Coronary artery (tissue), 2 donors: ENCODE measurements at regions not wholly inside any gene's neighbourhood (a gene's known extent, or its start where the extent isn't known, plus 50 kb on each side); places are given as distances from the start of the nearest gene placed in this dataset.

Experiments
- DNase-seq: peaks from one replicate; pipeline ENCODE4 v3.0.0-alpha.2; 2017; ENCODE audit warnings: low spot score
- H3K27ac ChIP-seq, 2 donors: fragments of 200-600 bp; sonication (generic); one replicate each; pipeline ENCODE4 v1.5.1; 2016 to 2019
- H3K4me3 ChIP-seq: fragments of 200-600 bp; sonication (generic); 2 replicates; pipeline ENCODE4 v1.5.1; 2016; ENCODE audit warnings: mild to moderate bottlenecking, moderate library complexity
- TF ChIP-seq, protein P1 (sequence below): fragments of 200-600 bp; sonication (generic); IDR thresholded peaks from one replicate; pipeline ENCODE4 v1.5.1; 2019; ENCODE audit warnings: antibody characterized with exemption

DNA sequence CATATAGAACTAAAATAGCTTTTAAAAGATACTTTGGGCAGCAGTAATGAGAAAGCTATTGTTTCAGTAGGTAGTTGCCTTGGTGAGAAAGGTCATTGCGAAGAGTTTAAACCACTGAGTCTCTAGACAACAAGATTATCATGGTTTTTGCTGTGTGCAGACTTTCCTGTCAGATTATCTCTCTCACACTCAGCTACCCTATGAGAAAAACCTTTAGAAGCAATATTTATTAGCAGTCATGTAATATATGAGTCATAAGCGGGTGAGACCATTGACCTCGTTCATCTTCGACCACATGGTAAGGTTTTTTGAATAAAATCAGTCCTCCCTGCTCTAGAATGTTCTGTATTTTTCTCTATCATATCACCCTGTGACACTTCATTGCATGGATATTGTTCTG, 59.9 kb downstream of the GPR65 start:
- H3K4me3 ChIP-seq = no peak overlapping the region
- H3K27ac ChIP-seq = no peak overlapping the region
- DNase-seq = no peak
- TF ChIP-seq, protein P1, sequence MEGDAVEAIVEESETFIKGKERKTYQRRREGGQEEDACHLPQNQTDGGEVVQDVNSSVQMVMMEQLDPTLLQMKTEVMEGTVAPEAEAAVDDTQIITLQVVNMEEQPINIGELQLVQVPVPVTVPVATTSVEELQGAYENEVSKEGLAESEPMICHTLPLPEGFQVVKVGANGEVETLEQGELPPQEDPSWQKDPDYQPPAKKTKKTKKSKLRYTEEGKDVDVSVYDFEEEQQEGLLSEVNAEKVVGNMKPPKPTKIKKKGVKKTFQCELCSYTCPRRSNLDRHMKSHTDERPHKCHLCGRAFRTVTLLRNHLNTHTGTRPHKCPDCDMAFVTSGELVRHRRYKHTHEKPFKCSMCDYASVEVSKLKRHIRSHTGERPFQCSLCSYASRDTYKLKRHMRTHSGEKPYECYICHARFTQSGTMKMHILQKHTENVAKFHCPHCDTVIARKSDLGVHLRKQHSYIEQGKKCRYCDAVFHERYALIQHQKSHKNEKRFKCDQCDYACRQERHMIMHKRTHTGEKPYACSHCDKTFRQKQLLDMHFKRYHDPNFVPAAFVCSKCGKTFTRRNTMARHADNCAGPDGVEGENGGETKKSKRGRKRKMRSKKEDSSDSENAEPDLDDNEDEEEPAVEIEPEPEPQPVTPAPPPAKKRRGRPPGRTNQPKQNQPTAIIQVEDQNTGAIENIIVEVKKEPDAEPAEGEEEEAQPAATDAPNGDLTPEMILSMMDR = no peak

DNA sequence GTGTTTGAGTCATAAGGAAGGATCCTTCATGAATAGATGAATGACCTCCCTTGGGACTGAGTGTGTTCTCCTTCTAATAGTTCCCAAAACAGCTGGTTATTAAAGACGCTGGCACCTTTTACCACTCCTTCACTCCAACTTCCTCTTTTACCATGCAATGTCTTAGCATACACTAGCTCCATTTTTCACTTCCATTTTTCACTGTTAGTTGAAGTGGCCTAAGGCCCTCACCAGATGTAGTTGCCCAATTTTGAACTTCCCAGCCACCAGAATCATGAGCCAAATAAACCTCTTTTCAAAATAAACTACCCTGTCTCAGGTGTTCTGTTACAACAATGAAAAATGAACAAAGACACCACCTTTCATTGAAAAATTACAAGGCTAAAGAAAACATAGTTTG, 64.7 kb downstream of the GPR65 start:
- H3K27ac ChIP-seq = no peak overlapping the region
- no peak overlapping the region for H3K4me3 ChIP-seq
- DNase-seq = no peak
- TF ChIP-seq, protein P1 = no peak

DNA sequence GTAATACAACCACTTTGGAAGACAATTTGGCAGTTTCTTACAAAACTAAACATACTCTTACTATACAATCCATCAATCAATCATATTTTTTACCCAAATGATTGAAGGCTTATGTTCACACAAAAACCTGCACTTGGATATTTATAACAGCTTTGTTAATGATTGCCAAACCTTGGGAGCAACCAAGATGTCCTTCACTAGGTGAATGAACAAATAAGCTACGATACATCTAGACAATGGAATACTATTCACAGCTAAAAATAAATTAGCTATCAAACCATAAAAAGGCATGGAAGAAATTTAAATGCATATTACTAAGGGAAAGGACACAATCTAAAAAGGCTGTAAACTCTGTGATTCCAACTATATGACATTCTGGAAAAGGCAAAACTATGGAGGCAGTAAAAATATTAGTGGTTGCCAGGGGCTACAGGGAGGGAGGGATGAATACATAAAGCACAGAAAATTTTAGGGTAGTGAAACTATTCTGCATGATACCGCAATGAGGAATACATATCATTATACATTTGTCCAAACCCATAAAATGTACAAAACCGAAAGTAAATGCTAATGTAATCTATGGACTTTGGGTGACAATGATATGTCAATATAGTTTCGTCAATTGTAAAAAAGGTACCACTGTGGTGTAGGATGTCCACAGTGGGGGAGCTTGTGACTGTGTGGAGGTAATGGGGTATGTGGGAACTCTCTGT, 70.5 kb downstream of the GPR65 start:
- TF ChIP-seq, protein P1 = no peak
- no peak for DNase-seq
- Histone ChIP-seq H3K27ac (no peak overlapping the region), H3K4me3 (no peak overlapping the region)

DNA sequence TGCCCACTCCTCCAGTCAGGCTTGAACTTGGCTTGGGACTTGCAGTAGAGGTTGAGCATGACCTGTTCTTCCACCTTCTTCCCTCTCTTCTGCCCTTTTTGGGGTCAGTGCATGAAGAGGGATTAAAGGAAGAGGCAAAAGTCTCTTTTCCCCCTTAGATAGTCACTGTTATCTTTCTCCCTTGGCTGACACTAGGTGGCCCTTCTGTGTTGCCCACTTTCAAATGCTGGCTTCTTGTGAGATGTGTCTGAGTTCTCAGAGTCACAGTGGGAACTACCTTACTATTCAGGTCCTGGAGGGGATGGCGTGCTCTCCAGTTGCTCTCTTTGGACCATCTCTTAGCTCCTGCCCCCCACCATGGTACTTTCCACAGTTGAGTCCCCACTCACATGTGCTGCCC, 73.6 kb downstream of the GPR65 start:
- Histone ChIP-seq H3K4me3 (no peak overlapping the region), H3K27ac (no peak overlapping the region)
- TF ChIP-seq, protein P1 = no peak
- no peak for DNase-seq

DNA sequence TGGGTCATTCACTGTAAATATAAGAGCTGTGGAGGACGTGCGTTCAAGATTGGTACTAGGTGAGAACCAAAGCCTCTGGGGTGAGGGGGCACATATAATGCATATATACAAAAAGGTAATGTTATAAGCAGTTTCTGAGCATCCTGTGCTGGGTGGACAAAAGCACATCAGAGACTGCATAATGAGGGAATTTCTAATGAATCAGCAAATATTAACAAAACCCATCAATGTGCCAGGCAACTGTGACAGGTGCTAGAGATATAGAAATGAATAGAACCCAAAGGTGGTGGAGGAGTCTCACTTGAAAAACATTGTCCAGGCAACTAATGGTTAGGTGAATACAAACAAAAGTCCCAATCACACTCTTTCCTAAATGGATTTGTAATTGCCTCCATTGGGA, 74.7 kb downstream of the GPR65 start:
- DNase-seq = no peak
- Histone ChIP-seq H3K4me3 (no peak overlapping the region), H3K27ac (no peak overlapping the region)
- TF ChIP-seq, protein P1 = no peak

DNA sequence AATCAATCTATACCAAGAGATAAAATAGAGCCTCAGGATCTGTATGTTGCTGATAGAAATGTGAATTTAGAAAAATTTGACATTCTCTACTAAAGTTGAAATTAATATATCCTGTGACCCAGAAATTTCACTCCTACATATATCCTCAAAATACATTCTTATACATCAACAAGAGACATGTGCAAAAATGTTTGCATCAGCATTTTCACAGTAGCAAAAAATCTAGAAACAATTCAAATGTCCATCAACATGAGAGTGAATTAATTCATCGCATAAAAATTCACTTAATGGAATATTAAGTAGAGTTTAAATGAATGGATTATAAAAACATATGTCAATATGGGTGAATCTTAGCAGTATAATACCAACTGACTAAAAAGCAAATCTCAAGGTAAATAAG, 80.8 kb downstream of the GPR65 start:
- H3K4me3 ChIP-seq = no peak overlapping the region
- H3K27ac ChIP-seq = no peak overlapping the region
- no peak for DNase-seq
- TF ChIP-seq, protein P1 = no peak

DNA sequence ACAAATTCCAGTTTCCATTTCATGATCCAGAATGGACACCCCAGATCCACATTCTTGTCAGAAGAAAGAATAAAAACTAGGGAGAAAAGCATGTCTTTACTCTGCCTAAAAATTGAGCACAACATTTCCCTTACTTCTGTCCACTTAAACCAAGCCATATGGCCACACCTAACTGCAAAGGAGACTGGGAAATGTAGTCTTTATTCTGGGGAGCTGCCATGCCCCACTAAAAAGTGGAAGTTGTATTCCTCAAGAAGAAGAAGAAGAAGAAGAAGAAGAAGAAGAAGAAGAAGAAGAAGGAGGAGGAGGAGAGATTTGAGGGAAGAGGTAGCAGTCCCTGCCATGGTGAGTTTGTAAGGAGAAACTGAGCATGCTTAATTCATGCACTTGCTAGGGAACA, 84.5 kb downstream of the GPR65 start:
- TF ChIP-seq, protein P1 = no peak
- Histone ChIP-seq H3K4me3 (no peak overlapping the region), H3K27ac (no peak overlapping the region)
- DNase-seq = no peak
